GM19452 (cell line): ENCODE measurements at regions not wholly inside any gene's neighbourhood (a gene's known extent, or its start where the extent isn't known, plus 50 kb on each side); places are given as distances from the start of the nearest gene placed in this dataset.

Experiments
- ATAC-seq: cut with Tn5 transposase; IDR thresholded peaks from one replicate; pipeline ENCODE4 v1.9.1; 2021; ENCODE audit not compliant: unreplicated experiment

DNA sequence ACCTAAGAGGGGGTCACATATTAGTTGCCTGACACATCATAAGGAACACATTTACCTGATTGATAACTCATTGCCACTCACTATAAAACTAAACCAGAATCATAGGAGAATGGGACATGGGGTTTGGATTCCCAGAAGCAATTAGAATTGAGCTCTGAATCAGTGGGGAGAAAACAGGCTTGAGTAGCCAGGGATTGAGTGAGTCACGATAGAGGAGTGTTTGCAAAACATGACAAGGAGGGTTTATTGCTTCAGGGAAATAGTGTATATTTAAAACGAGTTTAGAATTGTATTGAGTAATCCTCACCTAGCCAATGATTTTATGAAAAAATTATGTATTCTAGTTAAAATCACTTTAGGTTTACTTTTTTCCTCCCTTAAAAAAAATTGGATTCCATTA lies 101.1 kb upstream of the THRB start:
- ATAC-seq = no peak

- ATAC-seq = no peak
Observed at GRCh38 chr3:24596626-24597025, 102.0 kb upstream of the THRB start.

DNA sequence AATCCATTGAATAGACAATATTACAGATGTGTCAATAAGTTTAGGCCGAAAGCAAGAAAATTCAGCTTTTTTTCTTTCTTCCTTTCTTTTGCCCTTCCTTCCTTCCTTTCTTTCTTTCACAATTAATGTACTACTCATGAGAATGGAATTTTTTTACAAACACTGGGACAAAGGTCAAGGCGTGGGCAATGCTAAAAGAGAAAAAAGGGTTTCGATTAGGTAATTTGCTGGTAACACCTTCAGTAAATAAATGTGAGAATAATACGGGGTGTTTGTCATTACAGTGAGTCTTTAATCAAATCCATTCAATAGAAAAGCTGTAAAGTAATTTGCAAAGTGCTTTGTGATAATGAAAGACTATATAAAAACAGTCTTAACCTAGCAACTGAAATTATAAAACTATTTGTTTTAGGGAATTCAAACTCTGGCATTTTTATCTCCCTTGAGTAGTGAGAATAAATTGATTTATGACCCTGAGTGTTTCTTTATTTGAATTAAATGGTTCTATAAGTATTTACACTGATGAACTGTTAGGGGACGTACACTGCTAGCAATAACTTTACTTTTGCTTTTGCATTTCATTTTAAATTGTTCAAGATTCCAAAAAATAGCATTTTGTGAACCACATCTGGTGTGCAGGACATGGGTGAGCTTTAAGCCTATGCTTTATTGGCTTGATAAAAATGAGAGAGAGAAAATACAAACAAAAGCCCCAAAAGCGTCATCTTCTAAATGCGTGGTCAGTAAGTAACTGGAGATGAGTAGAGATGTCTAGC lies 104.2 kb upstream of the THRB start:
- ATAC-seq = no peak

DNA sequence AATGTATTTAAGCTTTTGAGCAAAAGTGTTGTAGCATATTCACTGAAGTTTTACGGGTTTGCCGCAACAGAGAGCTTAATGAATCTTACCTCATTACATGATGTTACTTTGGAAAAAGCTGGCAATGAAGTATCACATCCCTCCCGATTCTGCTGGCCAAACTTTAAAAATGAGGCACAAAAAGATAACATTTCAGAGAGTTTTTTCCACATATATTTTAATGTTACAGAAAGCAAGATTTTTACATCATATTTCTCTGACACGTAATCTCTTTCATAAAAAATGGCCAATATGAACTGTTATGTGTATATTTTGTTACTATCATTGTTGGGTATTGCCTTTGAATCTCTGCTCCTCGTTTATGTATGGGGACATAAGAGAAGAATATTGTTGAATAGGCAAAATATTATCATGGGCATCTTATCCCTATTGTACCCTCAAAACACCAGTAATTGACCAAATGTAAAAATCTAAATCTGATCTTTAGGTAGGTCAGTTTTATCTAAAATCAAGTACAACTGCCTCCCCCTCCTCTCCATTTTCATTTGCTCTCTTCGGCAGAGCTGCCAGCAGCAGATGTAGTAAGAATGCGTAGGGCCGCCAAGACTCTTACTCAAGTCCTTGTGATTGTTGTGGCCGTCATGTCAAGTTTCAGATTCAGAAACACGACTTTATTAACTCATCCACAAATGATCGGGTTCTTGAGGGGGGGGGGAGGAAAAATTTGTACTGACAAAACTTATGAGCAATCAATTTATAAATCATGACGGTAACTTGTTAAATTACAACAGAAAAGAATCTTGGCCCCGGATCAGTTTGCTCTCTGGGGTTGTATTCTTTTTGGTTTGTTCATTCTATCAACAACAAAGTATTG lies 106.7 kb upstream of the THRB start:
- no peak for ATAC-seq

DNA sequence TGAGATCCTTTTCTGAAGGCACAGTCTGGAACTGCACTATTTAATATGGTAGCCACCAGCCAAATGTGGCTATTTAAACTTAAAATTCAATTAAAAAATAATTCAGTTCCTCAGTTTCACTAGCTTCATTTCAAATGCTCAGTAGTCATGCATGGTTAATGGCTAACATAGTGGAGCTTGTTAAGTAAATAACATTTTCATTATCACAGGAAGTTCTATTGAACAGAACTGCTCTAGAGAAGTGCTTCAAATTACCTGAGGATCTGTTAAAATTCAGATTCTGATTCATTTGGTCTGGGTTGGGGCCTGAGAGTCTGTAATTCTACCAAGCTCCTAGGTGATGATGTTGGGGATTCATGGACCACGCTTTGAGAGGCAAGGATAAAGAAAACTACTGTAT lies 109.6 kb upstream of the THRB start:
- ATAC-seq = no peak

GRCh38 chr3:24605511-24606028 lies 110.9 kb upstream of the THRB start:
- ATAC-seq = no peak

- ATAC-seq = no peak
Observed at GRCh38 chr3:24607281-24607680, 112.6 kb upstream of the THRB start.

- ATAC-seq = no peak
Observed at GRCh38 chr3:24608701-24609390, 114.2 kb upstream of the THRB start.

DNA sequence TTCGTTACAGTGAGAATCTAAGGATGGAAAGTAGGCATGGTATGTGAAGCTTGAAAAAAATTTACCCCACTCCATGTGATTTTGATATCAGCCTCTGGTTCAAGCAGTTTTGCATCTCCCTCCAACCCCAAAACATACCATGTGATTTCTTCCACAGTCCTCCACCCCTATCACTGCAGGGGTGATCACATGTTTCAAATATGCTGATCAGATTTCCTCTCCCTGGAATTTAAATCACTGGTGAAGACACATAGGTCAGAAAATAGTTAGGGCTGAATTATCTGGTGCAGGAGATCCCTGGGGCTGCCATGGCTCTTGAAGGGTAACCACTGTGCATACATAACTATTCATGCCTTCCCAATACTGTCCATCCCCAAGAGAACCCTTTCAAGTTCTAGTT lies 119.7 kb upstream of the THRB start:
- ATAC-seq = no peak

DNA sequence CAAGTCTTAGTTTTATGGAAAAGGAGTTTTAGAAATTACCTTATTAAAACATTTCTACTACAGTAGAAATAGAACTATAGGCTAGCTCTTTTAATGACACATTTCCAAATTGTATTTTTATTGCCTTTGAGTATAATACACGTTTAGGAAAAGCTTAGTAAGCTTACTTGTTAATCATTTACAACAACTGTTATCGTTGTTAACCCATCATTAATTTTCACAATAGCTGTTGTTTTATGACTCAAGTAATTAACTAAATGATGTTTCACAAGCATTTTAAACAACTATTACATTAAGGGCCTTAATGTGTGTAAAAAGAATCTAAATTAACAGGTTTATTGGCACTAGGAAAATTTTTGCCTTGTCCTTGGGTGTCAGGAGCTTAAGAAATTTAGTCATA lies 120.5 kb upstream of the THRB start:
- ATAC-seq = no peak

- ATAC-seq = no peak
Observed at GRCh38 chr3:24616110-24616829, 121.6 kb upstream of the THRB start.

- ATAC-seq = no peak
Observed at GRCh38 chr3:24622138-24622537, 127.5 kb upstream of the THRB start.

DNA sequence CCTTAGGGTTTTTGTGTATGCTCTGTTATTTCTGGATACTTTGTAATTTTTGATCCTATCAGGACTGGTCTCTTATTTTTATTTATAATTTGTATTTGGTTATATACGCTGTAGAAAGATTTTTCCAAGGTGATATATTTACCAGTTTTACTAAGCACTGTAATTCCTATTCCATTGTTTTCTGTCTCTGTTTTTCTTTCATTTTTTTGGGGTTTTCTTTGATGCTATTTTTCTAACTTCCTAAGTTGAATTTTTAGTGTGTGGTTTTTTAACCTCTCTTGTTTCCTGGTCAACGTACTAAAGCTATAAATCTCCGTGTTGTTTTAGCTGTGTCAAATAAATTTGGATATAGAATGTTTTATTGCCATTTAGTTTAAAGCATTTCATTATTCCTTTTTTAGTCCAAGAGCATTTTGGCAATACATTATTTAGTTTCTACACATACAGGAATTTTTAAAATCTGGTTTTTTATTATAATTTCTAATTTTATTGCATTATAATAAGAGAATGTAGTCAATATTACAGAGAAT lies 128.1 kb upstream of the THRB start:
- ATAC-seq = no peak

DNA sequence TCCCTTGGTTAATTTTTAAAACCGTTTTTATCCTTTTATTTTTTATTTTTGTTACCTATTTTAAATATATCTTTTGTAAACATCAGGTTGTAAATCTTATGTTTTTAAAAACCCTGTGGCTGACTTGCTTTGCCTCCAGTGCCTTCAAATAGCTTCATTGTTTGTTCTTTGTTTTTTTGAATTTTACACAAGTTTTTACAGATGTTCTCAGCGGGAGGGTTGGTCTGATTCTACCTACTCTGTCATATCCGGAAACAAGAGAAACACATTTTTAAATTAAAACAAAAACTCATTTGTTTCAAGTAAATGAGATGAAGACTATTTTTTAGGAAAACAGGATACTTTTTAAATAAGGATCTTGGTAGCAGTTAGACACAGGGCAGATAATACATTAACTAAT lies 129.0 kb upstream of the THRB start:
- no peak for ATAC-seq

DNA sequence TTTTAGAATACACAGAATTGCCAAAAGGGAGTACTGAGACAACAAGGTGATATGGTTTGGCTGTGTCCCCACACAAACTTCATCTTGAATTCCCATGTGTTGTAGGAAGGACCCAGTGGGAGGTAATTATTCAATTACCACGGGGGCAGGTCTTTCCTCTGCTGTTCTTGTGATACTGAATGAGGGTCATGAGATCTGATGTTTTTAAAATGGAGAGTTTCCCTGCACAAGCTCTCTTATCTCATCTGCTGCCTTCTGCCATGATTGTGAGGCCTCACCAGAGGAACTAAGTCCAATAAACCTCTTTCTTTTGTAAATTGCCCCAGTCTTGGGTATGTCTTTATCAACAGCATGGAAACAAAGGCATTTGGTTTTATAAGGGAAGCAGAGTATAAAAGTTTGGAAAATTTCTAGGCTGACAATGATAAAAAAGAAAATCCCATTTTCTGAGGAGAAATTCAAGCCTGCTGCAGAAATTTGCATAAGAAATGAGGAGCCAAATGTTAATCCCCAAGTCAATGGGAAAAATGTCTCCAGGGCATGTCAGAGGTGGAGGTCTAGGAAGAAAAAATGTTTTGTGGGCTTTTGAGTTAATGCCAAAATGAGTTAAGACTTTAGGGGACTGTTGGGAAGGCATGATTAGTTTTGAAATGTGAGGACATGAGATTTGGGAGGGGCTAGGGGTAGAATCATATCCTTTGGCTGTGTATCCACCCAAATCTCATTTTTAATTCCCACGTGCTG lies 130.5 kb upstream of the THRB start:
- no peak for ATAC-seq

- no peak for ATAC-seq
Observed at GRCh38 chr3:24628523-24629258, 134.0 kb upstream of the THRB start.

- ATAC-seq = no peak
Observed at GRCh38 chr3:24631481-24631880, 136.8 kb upstream of the THRB start.

DNA sequence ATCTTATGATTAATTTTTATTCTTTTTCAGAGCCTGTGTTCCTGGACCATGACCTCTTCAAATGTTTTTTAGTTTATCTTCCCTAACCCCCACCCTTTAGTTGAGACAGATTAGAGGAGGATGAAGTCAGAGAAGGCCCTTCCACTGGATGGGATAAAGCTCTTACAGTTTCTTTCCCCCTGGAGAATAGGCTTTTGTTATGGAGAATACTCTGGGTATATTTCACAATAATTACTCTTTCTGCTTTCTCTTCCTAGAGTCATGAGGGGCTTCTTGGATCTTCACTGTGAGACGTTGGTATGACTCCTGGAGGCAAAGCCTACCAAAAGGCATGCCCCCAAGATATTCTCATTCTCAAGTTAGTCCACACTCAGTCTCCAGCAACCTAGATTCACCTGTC lies 144.4 kb upstream of the THRB start:
- no peak for ATAC-seq
